Stomach (tissue), 8 donors: ENCODE measurements at regions not wholly inside any gene's neighbourhood (a gene's known extent, or its start where the extent isn't known, plus 50 kb on each side); places are given as distances from the start of the nearest gene placed in this dataset.

Experiments used
- DNase-seq, 2 donors: peaks; one replicate each; pipeline versions ENCODE4 v3.0.0 to v3.0.0-alpha.2; 2013 to 2019
- H3K27ac ChIP-seq, 5 donors: fragments of 200-600 bp in 4 of 5; sonication (generic) in 4 of 5; one replicate each; pipeline ENCODE4 v1.5.1; 2013 to 2019; ENCODE audit warnings: mild to moderate bottlenecking in 1 of 5, moderate library complexity in 1 of 5
- H3K27me3 ChIP-seq, 3 donors: fragments of 200-600 bp; sonication (generic); one replicate each; pipeline ENCODE4 v1.5.1; 2017 to 2019; ENCODE audit warnings: mixed run types in 1 of 3
- H3K36me3 ChIP-seq, 4 donors: fragments of 200-600 bp; sonication (generic); 1 replicate in 3 of 4; 2 replicates in 1 of 4; pipeline ENCODE4 v1.5.1; 2016 to 2019
- H3K4me1 ChIP-seq, 4 donors: fragments of 200-600 bp; sonication (generic); one replicate each; pipeline ENCODE4 v1.5.1; 2016 to 2019
- H3K4me3 ChIP-seq, 4 donors: fragments of 200-600 bp; sonication (generic) in 3 of 4; one replicate each; pipeline ENCODE4 v1.5.1; 2016 to 2019; ENCODE audit warnings: mild to moderate bottlenecking in 1 of 4
- H3K9me3 ChIP-seq, 4 donors: fragments of 200-600 bp; sonication (generic); one replicate each; pipeline ENCODE4 v1.5.1; 2016 to 2019
- CTCF ChIP-seq, 7 experiments: fragments of 450-650 bp in 4 of 7; fragments of 200-600 bp in 3 of 7; sonication (generic) in 3 of 7; IDR thresholded peaks; one replicate each; pipeline ENCODE4 v1.5.1; 2016 to 2019; ENCODE audit warnings: antibody characterized with exemption in 7 of 7, control low read depth in 2 of 7, mild to moderate bottlenecking in 1 of 7
- EP300 ChIP-seq: sonication (generic); formaldehyde crosslinking; IDR thresholded peaks from one replicate; pipeline ENCODE4 v1.6.1; 2017; ENCODE audit warnings: antibody characterized with exemption
- POLR2A ChIP-seq, 4 donors: fragments of 450-650 bp; IDR thresholded peaks; one replicate each; pipeline ENCODE4 v1.6.1; 2016; ENCODE audit warnings: antibody characterized with exemption in 4 of 4, control low read depth in 2 of 4, mild to moderate bottlenecking in 1 of 4, moderate library complexity in 1 of 4
- POLR2AphosphoS5 ChIP-seq, 3 donors: sonication (generic); formaldehyde crosslinking; IDR thresholded peaks; one replicate each; pipeline ENCODE4 v1.6.1; 2016; ENCODE audit warnings: antibody characterized with exemption in 3 of 3
- WGBS, 5 donors: extraction: QIAGEN DNeasy Blood & Tissue Kit in 3 of 5; methylation state at CpG; one replicate each; pipeline versions ENCODE4 v1.1.5 to v1.1.7; 2013 to 2018; 5-methylcytosine and 5-hydroxymethylcytosine counted together
- intact Hi-C: fragments of 100-400 bp; cut with DNase I; formaldehyde crosslinking; loops from one replicate; pipeline ENCODE4 v1.15.1; 2023; ENCODE audit warnings: low total_unique reads
- donor health status: healthy with polysubstance abuse.
- donor health status: Bipolar disorder and iron deficiency.
- donor health status: healthy.

- no peak overlapping the region for H3K27ac ChIP-seq
- no peaks in the 10 kb centered on the region for H3K4me1 ChIP-seq
- H3K9me3 ChIP-seq = no peaks in the 10 kb centered on the region
- no peaks in the 10 kb centered on the region for H3K36me3 ChIP-seq
- no peak overlapping the region for H3K4me3 ChIP-seq
- intact Hi-C loops = no loop called here
- 56 to 76% (median 70%) methylated on average over 3 to 12 of the region's 12 CpGs for WGBS, 5 donors
- TF ChIP-seq POLR2AphosphoS5 (IDR thresholded peaks at IDR 0.05) (no peak), EP300 (no peak), POLR2A (IDR thresholded peaks at IDR 0.05) (no peak), CTCF (IDR thresholded peaks at IDR 0.05) (no peak)
- DNase-seq = no peak
- H3K27me3 ChIP-seq = peaks cover 0 to 46% (median 0%) of the 10 kb centered on the region in 3 donors
Observed at GRCh38 chr10:128431083-128431482, 304.9 kb upstream of the MKI67 start.

DNA sequence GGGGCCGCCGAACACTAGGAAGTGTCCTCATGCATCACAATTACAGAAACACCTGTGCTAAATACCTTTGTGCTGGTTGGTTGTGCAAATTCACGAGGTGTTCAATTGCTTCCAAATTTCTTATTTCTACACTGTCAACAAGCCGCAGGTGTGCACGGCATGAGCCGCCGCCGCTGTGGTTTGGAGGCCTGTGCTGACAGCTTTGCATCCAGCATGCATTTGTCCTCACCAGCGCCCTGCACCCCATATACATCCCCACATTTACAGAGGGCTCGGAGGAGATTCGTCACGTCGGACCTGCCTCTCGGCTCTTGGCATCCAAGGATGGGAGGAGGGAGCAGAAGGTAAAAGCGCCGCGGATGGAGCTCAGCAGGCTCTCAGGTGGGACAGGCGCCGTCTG, 305.3 kb upstream of the MKI67 start:
- Histone ChIP-seq H3K27me3 (peaks cover 0 to 49% (median 0%) of the 10 kb centered on the region in 3 donors), H3K27ac (no peak overlapping the region), H3K4me3 (no peak overlapping the region), H3K36me3 (no peaks in the 10 kb centered on the region), H3K9me3 (no peaks in the 10 kb centered on the region), H3K4me1 (no peaks in the 10 kb centered on the region)
- TF ChIP-seq POLR2AphosphoS5 (IDR thresholded peaks at IDR 0.05) (no peak), CTCF (IDR thresholded peaks at IDR 0.05) (no peak), EP300 (no peak), POLR2A (IDR thresholded peaks at IDR 0.05) (no peak)
- DNase-seq = no peak
- intact Hi-C loops = no loop called here
- WGBS, 5 donors = 81 to 85% (median 85%) methylated on average over 19 of the region's 19 CpGs

DNA sequence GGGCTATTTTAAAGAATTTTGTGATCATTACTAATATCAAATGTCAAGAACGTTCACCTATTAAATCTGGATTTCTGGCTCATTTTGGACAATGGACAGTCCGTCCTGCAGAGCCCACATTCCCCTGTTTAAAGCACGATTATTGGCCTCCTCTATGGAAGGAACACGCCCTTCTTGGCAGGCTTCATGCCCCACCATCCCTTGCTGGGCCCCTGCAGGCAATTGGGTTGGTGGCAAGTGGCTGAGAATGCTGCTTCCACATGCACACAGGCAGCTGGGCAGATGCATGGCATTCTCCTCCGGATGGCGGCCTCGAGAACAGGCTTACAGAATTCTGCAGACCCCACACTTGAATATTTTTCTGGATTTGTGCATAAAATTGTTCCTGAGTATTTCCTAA, 305.8 kb upstream of the MKI67 start:
- no peak overlapping the region for H3K27ac ChIP-seq
- intact Hi-C loops = no loop called here
- no peak for TF ChIP-seq EP300
- TF ChIP-seq POLR2AphosphoS5 (IDR thresholded peaks at IDR 0.05) = no peak
- TF ChIP-seq CTCF (IDR thresholded peaks at IDR 0.05) = no peak
- TF ChIP-seq POLR2A (IDR thresholded peaks at IDR 0.05) = no peak
- H3K9me3 ChIP-seq = no peaks in the 10 kb centered on the region
- no peaks in the 10 kb centered on the region for H3K4me1 ChIP-seq
- H3K4me3 ChIP-seq = no peak overlapping the region
- WGBS, 5 donors = 65 to 78% (median 70%) methylated on average over 7 of the region's 7 CpGs
- H3K27me3 ChIP-seq = peaks cover 0 to 49% (median 0%) of the 10 kb centered on the region in 3 donors
- DNase-seq = no peak
- no peaks in the 10 kb centered on the region for H3K36me3 ChIP-seq

GRCh38 chr10:128432423-128432822, 306.2 kb upstream of the MKI67 start:
- Histone ChIP-seq H3K27me3 (peaks cover 0 to 46% (median 0%) of the 10 kb centered on the region in 3 donors), H3K36me3 (no peaks in the 10 kb centered on the region), H3K4me1 (no peaks in the 10 kb centered on the region), H3K27ac (no peak overlapping the region), H3K4me3 (no peak overlapping the region), H3K9me3 (no peaks in the 10 kb centered on the region)
- no peak for TF ChIP-seq POLR2AphosphoS5 (IDR thresholded peaks at IDR 0.05)
- no peak for TF ChIP-seq POLR2A (IDR thresholded peaks at IDR 0.05)
- TF ChIP-seq CTCF (IDR thresholded peaks at IDR 0.05) = no peak
- no peak for TF ChIP-seq EP300
- intact Hi-C loops = no loop called here
- WGBS, 5 donors = 88 to 90% (median 90%) methylated on average over 6 of the region's 6 CpGs
- no peak for DNase-seq
